Erythroblast (primary cell): ENCODE measurements at regions not wholly inside any gene's neighbourhood (a gene's known extent, or its start where the extent isn't known, plus 50 kb on each side); places are given as distances from the start of the nearest gene placed in this dataset.
"Not testable (repeated sequence)": the region's sequence is repeated elsewhere in the genome, so short reads cannot be mapped to it uniquely, and the experiment has no call there.

Experiments used
- GATA1 ChIP-seq: IDR thresholded peaks from 2 replicates; pipeline ENCODE4 v1.6.1; 2011; ENCODE audit warnings: low read depth, mild to moderate bottlenecking, control low read depth, low read length, moderate library complexity
- POLR2A ChIP-seq: IDR thresholded peaks from 2 replicates; pipeline ENCODE4 v1.6.1; 2011; ENCODE audit warnings: mild to moderate bottlenecking, low read length

DNA sequence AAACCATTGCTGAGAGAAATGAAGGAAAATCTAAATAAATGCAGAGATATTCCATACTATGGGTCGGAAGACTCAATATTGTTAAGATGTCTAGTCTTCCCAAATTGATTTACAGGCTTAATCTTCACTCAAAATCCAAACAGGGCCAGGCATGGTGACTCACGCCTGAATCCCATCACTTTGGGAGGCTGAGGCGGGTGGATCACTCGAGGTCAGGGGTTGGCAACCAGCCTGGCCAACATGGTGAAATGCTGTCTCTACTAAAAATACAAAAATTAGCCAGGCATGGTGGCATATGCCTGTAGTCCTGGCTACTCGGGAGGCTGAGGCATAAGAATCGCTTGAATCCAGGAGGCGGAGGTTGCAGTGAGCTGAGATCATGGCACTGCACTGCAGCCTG is 94.1 kb upstream of the RPH3A start:
- not testable (repeated sequence) for TF ChIP-seq POLR2A, GATA1
